ENCODE measurements at regions not wholly inside any gene's neighbourhood (a gene's known extent, or its start where the extent isn't known, plus 50 kb on each side); places are given as distances from the start of the nearest gene placed in this dataset.

- intact Hi-C loops (cut with micrococcal nuclease; ENCODE audit: unreplicated experiment), result no loop called here
- ChIA-PET POLR2A (no interaction called here), CTCF (no interaction called here)
- Histone ChIP-seq H3K27me3 (replicated peaks; ENCODE audit: control insufficient read depth, insufficient read depth, low read length) (no peaks in the 10 kb centered on the region), H3K9me3 (no peaks in the 10 kb centered on the region), H3K36me3 (ENCODE audit: control insufficient read depth, insufficient read depth, low read length) (no peaks in the 10 kb centered on the region), H3K4me3 (ENCODE audit: low read depth, low read length) (no peak overlapping the region), H3K4me1 (no peaks in the 10 kb centered on the region)
- Mint-ChIP-seq H3K4me1 (ENCODE audit: low read depth, unreplicated experiment) (no peaks in the 10 kb centered on the region), H3K4me3 (ENCODE audit: unreplicated experiment) (no peak overlapping the region), H3K36me3 (ENCODE audit: insufficient read depth, unreplicated experiment) (no peaks in the 10 kb centered on the region), H3K9me3 (ENCODE audit: unreplicated experiment) (no peaks in the 10 kb centered on the region), H3K27me3 (ENCODE audit: insufficient read depth, unreplicated experiment) (no peaks in the 10 kb centered on the region), H3K27ac (ENCODE audit: unreplicated experiment) (no peak overlapping the region)
- no peak for TF ChIP-seq CTCF (IDR thresholded peaks at IDR 0.05; ENCODE audit: insufficient read depth in 1 of 2, low read depth in 1 of 2, low read length in 1 of 2, severe bottlenecking in 1 of 2, unreplicated experiment in 1 of 2)
- no peak for DNase-seq
- no TSS peak for BruUV-seq (replicated peaks)
These were observed 678.9 kb upstream of the CELF4 start for GRCh38 chr18:38244480-38244879.

- BruUV-seq (replicated peaks), result no TSS peak
- peaks cover 3% of the 10 kb centered on the region for H3K27me3 Mint-ChIP-seq (ENCODE audit: insufficient read depth, unreplicated experiment)
- H3K4me1 Mint-ChIP-seq (ENCODE audit: low read depth, unreplicated experiment), result no peaks in the 10 kb centered on the region
- POLR2A ChIA-PET, result no interaction called here
- Histone ChIP-seq H3K9me3 (no peaks in the 10 kb centered on the region), H3K4me3 (ENCODE audit: low read depth, low read length) (no peak overlapping the region), H3K36me3 (ENCODE audit: control insufficient read depth, insufficient read depth, low read length) (no peaks in the 10 kb centered on the region), H3K4me1 (no peaks in the 10 kb centered on the region), H3K27me3 (replicated peaks; ENCODE audit: control insufficient read depth, insufficient read depth, low read length) (no peaks in the 10 kb centered on the region)
- H3K36me3 Mint-ChIP-seq (ENCODE audit: insufficient read depth, unreplicated experiment), result no peaks in the 10 kb centered on the region
- TF ChIP-seq CTCF (IDR thresholded peaks at IDR 0.05; ENCODE audit: insufficient read depth in 1 of 2, low read depth in 1 of 2, low read length in 1 of 2, severe bottlenecking in 1 of 2, unreplicated experiment in 1 of 2), result no peak
- H3K27ac Mint-ChIP-seq (ENCODE audit: unreplicated experiment), result no peak overlapping the region
- CTCF ChIA-PET, result no interaction called here
- H3K9me3 Mint-ChIP-seq (ENCODE audit: unreplicated experiment), result no peaks in the 10 kb centered on the region
- intact Hi-C loops (cut with micrococcal nuclease; ENCODE audit: unreplicated experiment), result no loop called here
- H3K4me3 Mint-ChIP-seq (ENCODE audit: unreplicated experiment), result no peak overlapping the region
- no peak for DNase-seq
These were observed 677.7 kb upstream of the CELF4 start for GRCh38 chr18:38243291-38243690.

DNA sequence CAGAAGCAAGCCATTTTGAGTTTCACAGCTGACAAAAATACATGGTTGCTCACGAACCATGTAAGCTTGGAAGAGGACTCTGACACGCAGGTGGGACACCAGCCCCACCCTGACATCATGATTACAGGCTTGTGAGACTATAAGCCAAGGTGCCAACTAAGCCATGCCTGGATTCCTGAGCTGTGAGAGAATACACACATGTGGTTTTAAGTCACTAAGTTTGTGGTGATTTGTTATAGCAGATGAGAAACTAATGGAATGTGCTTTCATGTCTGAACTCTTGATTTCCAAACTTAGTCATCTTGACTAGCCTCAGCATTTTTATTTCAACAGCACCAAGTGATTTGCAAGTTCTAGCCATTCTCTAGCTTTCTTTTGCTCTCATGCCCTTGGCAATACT is 676.1 kb upstream of the CELF4 start:
- H3K4me1 ChIP-seq, result no peaks in the 10 kb centered on the region
- no TSS peak for BruUV-seq (replicated peaks)
- H3K4me3 ChIP-seq (ENCODE audit: low read depth, low read length), result no peak overlapping the region
- no peaks in the 10 kb centered on the region for H3K36me3 ChIP-seq (ENCODE audit: control insufficient read depth, insufficient read depth, low read length)
- ChIA-PET CTCF (no interaction called here), POLR2A (no interaction called here)
- no peaks in the 10 kb centered on the region for H3K9me3 ChIP-seq
- no peaks in the 10 kb centered on the region for H3K9me3 Mint-ChIP-seq (ENCODE audit: unreplicated experiment)
- H3K4me3 Mint-ChIP-seq (ENCODE audit: unreplicated experiment), result no peak overlapping the region
- H3K36me3 Mint-ChIP-seq (ENCODE audit: insufficient read depth, unreplicated experiment), result no peaks in the 10 kb centered on the region
- intact Hi-C loops (cut with micrococcal nuclease; ENCODE audit: unreplicated experiment), result no loop called here
- TF ChIP-seq CTCF (IDR thresholded peaks at IDR 0.05; ENCODE audit: insufficient read depth in 1 of 2, low read depth in 1 of 2, low read length in 1 of 2, severe bottlenecking in 1 of 2, unreplicated experiment in 1 of 2), result no peak
- no peaks in the 10 kb centered on the region for H3K4me1 Mint-ChIP-seq (ENCODE audit: low read depth, unreplicated experiment)
- peaks cover 3% of the 10 kb centered on the region for H3K27me3 Mint-ChIP-seq (ENCODE audit: insufficient read depth, unreplicated experiment)
- H3K27me3 ChIP-seq (replicated peaks; ENCODE audit: control insufficient read depth, insufficient read depth, low read length), result no peaks in the 10 kb centered on the region
- no peak for DNase-seq
- no peak overlapping the region for H3K27ac Mint-ChIP-seq (ENCODE audit: unreplicated experiment)

Data from Caco-2 (cell line).